Type B pancreatic cell (in vitro differentiated cells): ENCODE measurements at regions not wholly inside any gene's neighbourhood (a gene's known extent, or its start where the extent isn't known, plus 50 kb on each side); places are given as distances from the start of the nearest gene placed in this dataset.

Experiments
- DNase-seq: peaks from one replicate; pipeline ENCODE4 v3.0.0; 2021; ENCODE audit warnings: mixed read lengths; ENCODE audit not compliant: unreplicated experiment; ENCODE audit errors: extremely low spot score
- H3K27ac Mint-ChIP-seq: 2 replicates; pipeline ENCODE4 v1.8.0; 2021; ENCODE audit warnings: mild to moderate bottlenecking, mixed read lengths
- H3K27me3 Mint-ChIP-seq: 2 replicates; pipeline ENCODE4 v1.8.0; 2021; ENCODE audit warnings: mixed read lengths
- H3K36me3 Mint-ChIP-seq: 2 replicates; pipeline ENCODE4 v1.8.0; 2021; ENCODE audit warnings: mixed read lengths
- H3K4me1 Mint-ChIP-seq: one replicate; pipeline ENCODE4 v1.8.0; 2021; ENCODE audit warnings: mixed read lengths; ENCODE audit not compliant: unreplicated experiment
- H3K4me3 Mint-ChIP-seq: 2 replicates; pipeline ENCODE4 v1.8.0; 2021; ENCODE audit warnings: mild to moderate bottlenecking, mixed read lengths
- H3K9me3 Mint-ChIP-seq: 2 replicates; pipeline ENCODE4 v1.8.0; 2021; ENCODE audit warnings: mixed read lengths
- TF ChIP-seq, protein P1 (sequence below): fragments of 200-600 bp; sonication (generic); conservative IDR thresholded peaks from 2 replicates; pipeline ENCODE4 v1.5.0; 2021; ENCODE audit warnings: antibody characterized with exemption, mild to moderate bottlenecking

- no peaks in the 10 kb centered on the region for H3K27me3 Mint-ChIP-seq
- no peak overlapping the region for H3K27ac Mint-ChIP-seq
- DNase-seq: no peak
- no peaks in the 10 kb centered on the region for H3K36me3 Mint-ChIP-seq
- H3K4me3 Mint-ChIP-seq: no peak overlapping the region
- H3K9me3 Mint-ChIP-seq: no peaks in the 10 kb centered on the region
- TF ChIP-seq, protein P1, sequence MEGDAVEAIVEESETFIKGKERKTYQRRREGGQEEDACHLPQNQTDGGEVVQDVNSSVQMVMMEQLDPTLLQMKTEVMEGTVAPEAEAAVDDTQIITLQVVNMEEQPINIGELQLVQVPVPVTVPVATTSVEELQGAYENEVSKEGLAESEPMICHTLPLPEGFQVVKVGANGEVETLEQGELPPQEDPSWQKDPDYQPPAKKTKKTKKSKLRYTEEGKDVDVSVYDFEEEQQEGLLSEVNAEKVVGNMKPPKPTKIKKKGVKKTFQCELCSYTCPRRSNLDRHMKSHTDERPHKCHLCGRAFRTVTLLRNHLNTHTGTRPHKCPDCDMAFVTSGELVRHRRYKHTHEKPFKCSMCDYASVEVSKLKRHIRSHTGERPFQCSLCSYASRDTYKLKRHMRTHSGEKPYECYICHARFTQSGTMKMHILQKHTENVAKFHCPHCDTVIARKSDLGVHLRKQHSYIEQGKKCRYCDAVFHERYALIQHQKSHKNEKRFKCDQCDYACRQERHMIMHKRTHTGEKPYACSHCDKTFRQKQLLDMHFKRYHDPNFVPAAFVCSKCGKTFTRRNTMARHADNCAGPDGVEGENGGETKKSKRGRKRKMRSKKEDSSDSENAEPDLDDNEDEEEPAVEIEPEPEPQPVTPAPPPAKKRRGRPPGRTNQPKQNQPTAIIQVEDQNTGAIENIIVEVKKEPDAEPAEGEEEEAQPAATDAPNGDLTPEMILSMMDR: no peak
- no peaks in the 10 kb centered on the region for H3K4me1 Mint-ChIP-seq
Observed at GRCh38 chr5:164394686-164395194, 889.3 kb downstream of the MAT2B start.

DNA sequence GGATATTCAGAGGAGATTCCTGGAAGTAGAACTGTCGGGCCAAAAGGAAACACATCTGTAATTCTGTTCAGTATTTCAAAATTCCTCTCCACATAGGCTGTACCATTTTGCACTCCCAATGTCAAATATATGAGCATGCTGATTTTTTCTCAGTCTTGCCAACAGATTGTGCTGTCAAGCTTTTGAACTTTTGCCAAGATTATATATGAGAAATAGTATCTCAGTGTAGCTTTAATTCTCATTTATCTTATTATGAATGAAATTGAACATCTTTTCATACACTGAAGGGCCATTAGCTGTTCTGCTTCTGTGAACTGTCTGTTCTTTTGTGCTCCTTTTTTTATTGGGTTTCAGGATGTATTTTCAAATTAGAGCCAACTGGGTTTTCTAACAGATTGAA lies 907.1 kb downstream of the MAT2B start:
- Mint-ChIP-seq H3K27me3 (no peaks in the 10 kb centered on the region), H3K27ac (no peak overlapping the region), H3K4me1 (no peaks in the 10 kb centered on the region), H3K9me3 (no peaks in the 10 kb centered on the region), H3K4me3 (no peak overlapping the region), H3K36me3 (no peaks in the 10 kb centered on the region)
- TF ChIP-seq, protein P1: no peak
- DNase-seq: no peak

DNA sequence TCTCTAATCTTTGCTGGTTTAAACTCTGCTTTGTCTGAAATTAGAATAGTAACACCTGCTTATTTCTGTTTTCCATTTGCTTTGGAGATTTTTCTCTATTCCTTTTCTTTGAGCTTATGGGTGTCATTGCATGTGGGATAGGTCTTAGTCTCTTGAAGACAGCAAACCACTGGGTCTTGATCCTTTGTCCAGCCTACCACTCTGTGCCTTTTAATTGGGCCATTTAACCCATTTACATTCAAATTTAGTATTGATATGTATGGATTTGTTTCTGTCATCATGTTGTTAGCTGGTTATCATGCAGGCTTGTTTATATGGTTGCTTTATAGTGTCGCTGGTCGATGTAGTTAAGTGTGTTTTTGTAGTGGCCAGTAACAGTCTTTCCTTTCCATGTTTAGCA lies 914.7 kb downstream of the MAT2B start:
- Mint-ChIP-seq H3K27me3 (no peaks in the 10 kb centered on the region), H3K4me3 (no peak overlapping the region), H3K4me1 (no peaks in the 10 kb centered on the region), H3K9me3 (peaks cover 26% of the 10 kb centered on the region), H3K36me3 (peaks cover 6% of the 10 kb centered on the region), H3K27ac (no peak overlapping the region)
- DNase-seq: no peak
- TF ChIP-seq, protein P1: no peak

DNA sequence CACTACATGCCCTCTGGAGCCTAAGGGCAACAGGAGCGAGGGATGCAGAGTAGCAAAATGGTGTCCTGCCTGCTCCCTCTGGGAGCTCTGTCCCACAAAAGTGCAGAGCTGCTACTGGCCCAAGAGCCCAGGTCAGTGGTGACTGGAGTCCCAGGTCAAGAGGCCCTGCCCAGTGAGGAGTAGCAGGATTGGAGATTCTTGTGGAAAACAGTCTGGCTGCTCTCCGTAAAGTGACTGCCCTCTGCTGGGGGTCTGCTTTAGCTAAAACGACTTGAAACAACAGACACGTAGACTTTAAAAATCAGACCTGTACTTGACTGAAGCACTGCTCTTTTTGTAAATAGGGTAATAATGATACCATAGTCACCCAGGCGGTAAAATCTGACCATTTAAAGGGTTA lies 917.0 kb downstream of the MAT2B start:
- DNase-seq: no peak
- Mint-ChIP-seq H3K9me3 (peaks cover 26% of the 10 kb centered on the region), H3K27me3 (no peaks in the 10 kb centered on the region), H3K4me1 (no peaks in the 10 kb centered on the region), H3K36me3 (peaks cover 8% of the 10 kb centered on the region), H3K27ac (no peak overlapping the region), H3K4me3 (no peak overlapping the region)
- TF ChIP-seq, protein P1: peak; percentile 52

DNA sequence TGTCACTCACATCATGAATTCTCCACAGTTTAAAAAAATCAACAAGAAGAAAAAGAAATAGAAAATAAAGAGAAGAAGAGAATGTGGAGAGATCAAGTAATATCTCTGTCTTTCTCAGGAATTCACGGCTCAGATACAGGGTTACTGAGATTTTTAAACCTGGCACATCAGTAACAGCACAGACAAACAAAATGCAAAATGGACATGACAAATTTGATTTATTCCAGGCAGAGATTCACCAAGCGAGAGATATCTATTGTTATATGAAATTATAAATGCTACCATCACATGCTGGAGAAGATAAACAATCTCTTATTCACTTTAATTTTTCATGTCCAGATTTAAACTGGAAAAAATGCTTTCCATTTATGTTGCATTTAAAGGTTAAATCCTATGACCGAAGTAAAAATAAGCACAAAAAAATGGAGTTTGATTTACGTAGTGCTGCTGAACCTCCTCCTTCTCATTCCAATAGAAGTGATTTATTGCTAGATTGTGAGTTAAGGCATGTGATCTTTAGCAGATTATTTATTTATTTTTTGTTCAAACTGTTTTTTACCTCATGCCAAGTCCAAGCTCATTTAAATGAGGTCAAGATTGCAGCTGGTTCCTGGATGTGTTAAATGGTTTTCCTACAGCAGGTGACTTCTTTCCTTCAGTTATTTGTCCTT lies 926.4 kb downstream of the MAT2B start:
- no peaks in the 10 kb centered on the region for H3K9me3 Mint-ChIP-seq

More for the DNA sequence above, 926.4 kb downstream of the MAT2B start:
- DNase-seq: no peak
- Mint-ChIP-seq H3K36me3 (no peaks in the 10 kb centered on the region), H3K4me3 (no peak overlapping the region), H3K4me1 (no peaks in the 10 kb centered on the region), H3K27ac (no peak overlapping the region), H3K27me3 (no peaks in the 10 kb centered on the region)
- TF ChIP-seq, protein P1: no peak
